Activated B cell treated with CpG ODN at 0.5 μM for 24 hours (primary cell): ENCODE measurements at regions not wholly inside any gene's neighbourhood (a gene's known extent, or its start where the extent isn't known, plus 50 kb on each side); places are given as distances from the start of the nearest gene placed in this dataset.

Source experiments
- ATAC-seq: fragments of 200-7000 bp; cut with Tn5 transposase; one replicate; pipeline ENCODE4 v1.10.0; 2021; ENCODE audit warnings: low read depth, mild to moderate bottlenecking, moderate library complexity
- CTCF ChIA-PET: fragments of 350-600 bp; sonication (Branson Sonifier 250); formaldehyde crosslinking; loops from one replicate; lab custom pipeline; 2021; ENCODE audit warnings: antibody characterized with exemption; lab: Charles Lee
- POLR2A ChIA-PET: fragments of 350-600 bp; sonication (Branson Sonifier 250); formaldehyde crosslinking; loops from one replicate; lab custom pipeline; 2021; ENCODE audit warnings: antibody characterized with exemption; lab: Charles Lee
- DNase-seq: peaks from one replicate; pipeline ENCODE4 v3.0.0; 2022
- H3K27ac Mint-ChIP-seq: one replicate; pipeline ENCODE4 v1.8.0; 2020; ENCODE audit warnings: mixed read lengths
- H3K27me3 Mint-ChIP-seq: one replicate; pipeline ENCODE4 v1.8.0; 2021; ENCODE audit warnings: mixed read lengths
- H3K36me3 Mint-ChIP-seq: one replicate; pipeline ENCODE4 v1.8.0; 2021; ENCODE audit warnings: low read depth, mixed read lengths
- H3K4me1 Mint-ChIP-seq: one replicate; pipeline ENCODE4 v1.8.0; 2021; ENCODE audit warnings: mixed read lengths
- H3K4me3 Mint-ChIP-seq: one replicate; pipeline ENCODE4 v1.8.0; 2020; ENCODE audit warnings: mild to moderate bottlenecking, mixed read lengths
- H3K9me3 Mint-ChIP-seq: one replicate; pipeline ENCODE4 v1.8.0; 2020; ENCODE audit warnings: mixed read lengths
- CTCF ChIP-seq: fragments of 200-600 bp; IDR thresholded peaks from one replicate; pipeline ENCODE4 v1.8.0; 2022; ENCODE audit warnings: antibody characterized with exemption, mild to moderate bottlenecking
- intact Hi-C: fragments of 100-400 bp; cut with micrococcal nuclease; formaldehyde crosslinking; loops from one replicate; pipeline ENCODE4 v1.15.1; 2024

- CTCF ChIA-PET = no interaction called here
- POLR2A ChIA-PET = no interaction called here
- peaks cover 2% of the 10 kb centered on the region for H3K9me3 Mint-ChIP-seq
- intact Hi-C loops = no loop called here
- no peak for TF ChIP-seq CTCF
- no peaks in the 10 kb centered on the region for H3K36me3 Mint-ChIP-seq
- H3K4me1 Mint-ChIP-seq = no peaks in the 10 kb centered on the region
- no peak overlapping the region for H3K27ac Mint-ChIP-seq
- no peak for DNase-seq
- H3K4me3 Mint-ChIP-seq = no peak overlapping the region
- ATAC-seq = no peak
- no peaks in the 10 kb centered on the region for H3K27me3 Mint-ChIP-seq
Observed at GRCh38 chr7:79880312-79880711, 254.3 kb upstream of the GNAI1 start.

GRCh38 chr7:79877874-79878465 lies 256.7 kb upstream of the GNAI1 start:
- ChIA-PET POLR2A (no interaction called here), CTCF (no interaction called here)
- Mint-ChIP-seq H3K27me3 (no peaks in the 10 kb centered on the region), H3K27ac (no peak overlapping the region), H3K9me3 (peaks cover 2% of the 10 kb centered on the region), H3K36me3 (no peaks in the 10 kb centered on the region), H3K4me3 (no peak overlapping the region), H3K4me1 (no peaks in the 10 kb centered on the region)
- no peak for ATAC-seq
- no peak for DNase-seq
- intact Hi-C loops = no loop called here
- no peak for TF ChIP-seq CTCF

GRCh38 chr7:79876848-79877252 lies 257.8 kb upstream of the GNAI1 start:
- intact Hi-C loops = no loop called here
- CTCF ChIA-PET = no interaction called here
- H3K4me3 Mint-ChIP-seq = no peak overlapping the region
- H3K36me3 Mint-ChIP-seq = no peaks in the 10 kb centered on the region
- no peak for ATAC-seq
- TF ChIP-seq CTCF = no peak
- no peak overlapping the region for H3K27ac Mint-ChIP-seq
- POLR2A ChIA-PET = no interaction called here
- H3K4me1 Mint-ChIP-seq = no peaks in the 10 kb centered on the region
- H3K9me3 Mint-ChIP-seq = peaks cover 2% of the 10 kb centered on the region
- no peaks in the 10 kb centered on the region for H3K27me3 Mint-ChIP-seq
- DNase-seq = no peak

GRCh38 chr7:79874797-79875196 lies 259.8 kb upstream of the GNAI1 start:
- no peaks in the 10 kb centered on the region for H3K27me3 Mint-ChIP-seq
- POLR2A ChIA-PET = no interaction called here
- CTCF ChIA-PET = no interaction called here
- DNase-seq = no peak
- H3K4me3 Mint-ChIP-seq = no peak overlapping the region
- no peak for TF ChIP-seq CTCF
- no peak overlapping the region for H3K27ac Mint-ChIP-seq
- ATAC-seq = no peak
- intact Hi-C loops = no loop called here
- no peaks in the 10 kb centered on the region for H3K36me3 Mint-ChIP-seq
- H3K4me1 Mint-ChIP-seq = no peaks in the 10 kb centered on the region
- peaks cover 2% of the 10 kb centered on the region for H3K9me3 Mint-ChIP-seq

- ATAC-seq = no peak
Observed at GRCh38 chr7:79872176-79872575, 262.5 kb upstream of the GNAI1 start.

More at GRCh38 chr7:79872176-79872575, 262.5 kb upstream of the GNAI1 start:
- H3K4me3 Mint-ChIP-seq = no peak overlapping the region
- no peak for DNase-seq
- intact Hi-C loops = no loop called here
- peaks cover 3% of the 10 kb centered on the region for H3K9me3 Mint-ChIP-seq
- POLR2A ChIA-PET = no interaction called here
- no peaks in the 10 kb centered on the region for H3K4me1 Mint-ChIP-seq
- no peak overlapping the region for H3K27ac Mint-ChIP-seq
- no peak for TF ChIP-seq CTCF
- CTCF ChIA-PET = no interaction called here
- H3K27me3 Mint-ChIP-seq = no peaks in the 10 kb centered on the region
- H3K36me3 Mint-ChIP-seq = no peaks in the 10 kb centered on the region
